GM23338 (cell line): ENCODE measurements at regions not wholly inside any gene's neighbourhood (a gene's known extent, or its start where the extent isn't known, plus 50 kb on each side); places are given as distances from the start of the nearest gene placed in this dataset.
A peak's percentile ranks its signal among the peaks of the same experiment; 100 is the strongest.

Experiments
- ATAC-seq: fragments of 200-7000 bp; cut with Tn5 transposase; 3 replicates; pipeline ENCODE4 v1.9.1; 2020
- DNase-seq: peaks from one replicate; pipeline ENCODE4 v3.0.0-alpha.2; 2015; ENCODE audit warnings: low spot score
- H2AFZ ChIP-seq: fragments of 200-600 bp; sonication (generic); 2 replicates; pipeline ENCODE4 v1.8.0; 2016; ENCODE audit warnings: antibody characterized with exemption, mild to moderate bottlenecking, moderate library complexity
- H3F3A ChIP-seq: fragments of 200-600 bp; sonication (generic); replicated peaks from 2 replicates; pipeline ENCODE4 v1.8.0; 2017; ENCODE audit warnings: antibody characterized with exemption, mixed run types, low read depth
- H3K27ac ChIP-seq: fragments of 200-600 bp; sonication (generic); 2 replicates; pipeline ENCODE4 v1.6.1; 2016; ENCODE audit warnings: low read depth
- H3K27me3 ChIP-seq: fragments of 200-600 bp; sonication (generic); 2 replicates; pipeline ENCODE4 v1.8.0; 2016; ENCODE audit warnings: mild to moderate bottlenecking, mixed run types, moderate library complexity; ENCODE audit not compliant: insufficient read depth
- H3K36me3 ChIP-seq: fragments of 200-600 bp; sonication (generic); 2 replicates; pipeline ENCODE4 v1.8.0; 2016; ENCODE audit warnings: mild to moderate bottlenecking; ENCODE audit not compliant: insufficient read depth
- H3K4me1 ChIP-seq: fragments of 200-600 bp; sonication (generic); 2 replicates; pipeline ENCODE4 v1.8.0; 2016; ENCODE audit warnings: mild to moderate bottlenecking, moderate library complexity; ENCODE audit not compliant: insufficient read depth
- H3K4me2 ChIP-seq: fragments of 200-600 bp; sonication (generic); 2 replicates; pipeline ENCODE4 v1.7.1; 2017; ENCODE audit warnings: mixed run types
- H3K4me3 ChIP-seq: fragments of 200-600 bp; sonication (generic); 2 replicates; pipeline ENCODE4 v1.6.1; 2016; ENCODE audit warnings: mixed run types
- H3K79me2 ChIP-seq: fragments of 200-600 bp; sonication (generic); replicated peaks from 2 replicates; pipeline ENCODE4 v1.8.0; 2017; ENCODE audit warnings: mild to moderate bottlenecking; ENCODE audit not compliant: insufficient read depth
- H3K9me2 ChIP-seq: fragments of 200-600 bp; sonication (generic); 2 replicates; pipeline ENCODE4 v1.8.0; 2017; ENCODE audit not compliant: insufficient read depth
- H4K20me1 ChIP-seq: fragments of 200-600 bp; sonication (generic); replicated peaks from 2 replicates; pipeline ENCODE4 v1.8.0; 2017; ENCODE audit warnings: mild to moderate bottlenecking; ENCODE audit not compliant: insufficient read depth
- H3K27ac Mint-ChIP-seq: 2 replicates; pipeline ENCODE4 v1.8.0; 2020; ENCODE audit warnings: inconsistent platforms, mild to moderate bottlenecking, moderate library complexity, mixed read lengths
- H3K27me3 Mint-ChIP-seq: 3 replicates; pipeline ENCODE4 v1.8.0; 2022; ENCODE audit warnings: low read depth, mild to moderate bottlenecking, moderate library complexity, mixed read lengths, inconsistent platforms; ENCODE audit not compliant: insufficient read depth, poor library complexity
- H3K36me3 Mint-ChIP-seq: 3 replicates; pipeline ENCODE4 v1.8.0; 2021; ENCODE audit warnings: low read depth, mild to moderate bottlenecking, inconsistent platforms, moderate library complexity, mixed read lengths
- H3K4me1 Mint-ChIP-seq: 3 replicates; pipeline ENCODE4 v1.8.0; 2020; ENCODE audit warnings: mild to moderate bottlenecking, inconsistent platforms, mixed read lengths
- H3K4me3 Mint-ChIP-seq: 3 replicates; pipeline ENCODE4 v1.8.0; 2021; ENCODE audit warnings: moderate library complexity, mild to moderate bottlenecking, inconsistent platforms, mixed read lengths
- H3K9me3 Mint-ChIP-seq: 3 replicates; pipeline ENCODE4 v1.8.0; 2020; ENCODE audit warnings: moderate library complexity, mild to moderate bottlenecking, inconsistent platforms, mixed read lengths
- CREB1 ChIP-seq: fragments of 250-450 bp; sonication (Bioruptor Pico); IDR thresholded peaks from 2 replicates; pipeline ENCODE4 v1.5.0; 2020; ENCODE audit warnings: low read depth, mild to moderate bottlenecking, moderate library complexity
- EZH2 ChIP-seq: fragments of 200-600 bp; sonication (generic); IDR thresholded peaks from one replicate; pipeline ENCODE4 v1.8.0; 2017; ENCODE audit warnings: antibody characterized with exemption, mild to moderate bottlenecking, low read depth; ENCODE audit not compliant: unreplicated experiment
- EZH2phosphoT487 ChIP-seq: fragments of 200-600 bp; sonication (generic); IDR thresholded peaks from one replicate; pipeline ENCODE4 v1.8.1; 2018; ENCODE audit warnings: antibody characterized with exemption; ENCODE audit not compliant: unreplicated experiment
- JUNB ChIP-seq: IDR thresholded peaks from one replicate; pipeline ENCODE4 v1.6.1; 2016; ENCODE audit warnings: antibody characterized with exemption; ENCODE audit not compliant: unreplicated experiment
- NANOG ChIP-seq: IDR thresholded peaks from 2 replicates; pipeline ENCODE4 v1.6.1; 2016; ENCODE audit warnings: antibody characterized with exemption, borderline replicate concordance
- REST ChIP-seq: IDR thresholded peaks from one replicate; pipeline ENCODE4 v1.6.1; 2018; ENCODE audit warnings: antibody characterized with exemption; ENCODE audit not compliant: unreplicated experiment
- ZNF462 ChIP-seq: fragments of 250-450 bp; sonication (Bioruptor Pico); IDR thresholded peaks from 2 replicates; pipeline ENCODE4 v1.5.0; 2020; ENCODE audit warnings: mild to moderate bottlenecking, moderate library complexity

- peaks cover 7% of the 10 kb centered on the region; the same call in 1 of the 2 replicates for H3K9me2 ChIP-seq
- H3K27ac Mint-ChIP-seq: no peak overlapping the region
- H3K36me3 ChIP-seq: no peaks in the 10 kb centered on the region
- H3K4me3 Mint-ChIP-seq: no peak overlapping the region
- H3K4me2 ChIP-seq: no peak overlapping the region
- H3K27me3 Mint-ChIP-seq: peaks cover 11% of the 10 kb centered on the region
- peaks cover 24% of the 10 kb centered on the region for H3K4me1 ChIP-seq
- H3K36me3 Mint-ChIP-seq: peaks cover 6% of the 10 kb centered on the region
- peak overlapping the region; percentile 69; the same call in 1 of the 2 replicates for H2AFZ ChIP-seq
- no peaks in the 10 kb centered on the region for H3K79me2 ChIP-seq
- no peak for ATAC-seq
- DNase-seq: no peak
- no peaks in the 10 kb centered on the region for H3K27me3 ChIP-seq
- H3K9me3 Mint-ChIP-seq: peaks cover 9% of the 10 kb centered on the region
- peaks cover 2% of the 10 kb centered on the region; the same call in 1 of the 2 replicates for H3F3A ChIP-seq
- TF ChIP-seq EZH2phosphoT487 (no peak), NANOG (no peak), JUNB (no peak), CREB1 (CRISPR knock-in tag) (no peak), EZH2 (no peak), ZNF462 (no peak), REST (no peak)
- no peaks in the 10 kb centered on the region for H4K20me1 ChIP-seq
- H3K27ac ChIP-seq: no peak overlapping the region
- peaks cover 19% of the 10 kb centered on the region for H3K4me1 Mint-ChIP-seq
- H3K4me3 ChIP-seq: no peak overlapping the region
Observed at GRCh38 chr12:31899109-31899508, 60.1 kb upstream of the RESF1 start.
